A549 (cell line): ENCODE measurements at regions not wholly inside any gene's neighbourhood (a gene's known extent, or its start where the extent isn't known, plus 50 kb on each side); places are given as distances from the start of the nearest gene placed in this dataset.

Experiments used
- CHD2 ChIP-seq: fragments of 150-350 bp; IDR thresholded peaks from 2 replicates; pipeline ENCODE4 v1.6.1; 2014; ENCODE audit warnings: low read length; ENCODE audit not compliant: partially characterized antibody
- ZFP36 ChIP-seq: fragments of 450-650 bp; IDR thresholded peaks from 2 replicates; pipeline ENCODE4 v1.6.1; 2014; ENCODE audit warnings: borderline replicate concordance; ENCODE audit not compliant: partially characterized antibody
- TF ChIP-seq, protein P1 (sequence below): fragments of >200 bp; sonication (Bioruptor Twin); formaldehyde crosslinking; IDR thresholded peaks from 3 replicates; pipeline ENCODE4 v1.5.1; 2016

DNA sequence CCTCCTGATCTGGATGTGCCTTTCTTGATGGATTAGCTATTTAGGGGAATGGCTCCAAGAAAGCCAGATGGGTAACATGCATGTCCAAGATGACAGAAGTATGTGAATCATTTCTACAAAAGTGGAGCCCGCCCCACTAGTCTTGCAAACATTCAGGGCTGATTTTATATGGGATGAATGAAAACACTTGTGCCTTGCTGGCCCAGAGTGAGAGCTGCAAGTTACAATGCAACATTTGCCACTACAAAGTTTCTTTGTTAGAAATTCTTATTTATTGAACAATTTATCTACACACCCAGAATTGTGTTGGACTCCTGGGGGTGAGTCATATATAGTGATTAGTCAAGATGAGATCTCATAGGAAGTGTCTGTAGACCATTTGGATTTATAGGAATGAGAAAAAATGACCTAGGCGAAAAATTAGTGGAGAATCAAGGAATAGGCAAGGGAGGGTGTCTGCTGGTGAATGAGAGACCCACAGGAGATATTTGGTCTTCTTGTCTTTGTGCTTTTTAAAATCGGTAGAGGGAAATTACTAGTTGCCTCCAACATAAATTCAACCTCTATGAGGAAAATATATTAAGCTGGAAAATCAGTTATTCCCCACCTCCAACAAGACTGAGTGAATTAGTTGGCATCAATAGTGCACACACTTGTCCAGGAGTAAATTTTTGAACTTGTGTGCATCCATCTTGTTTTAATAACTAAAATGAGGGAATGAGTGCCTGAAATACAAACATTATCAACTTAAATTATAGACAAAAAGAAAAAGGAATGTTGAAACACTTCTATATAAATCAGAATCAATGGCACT lies 53.5 kb upstream of the DCBLD2 start:
- TF ChIP-seq CHD2 (no peak), ZFP36 (no peak)
- TF ChIP-seq, protein P1, sequence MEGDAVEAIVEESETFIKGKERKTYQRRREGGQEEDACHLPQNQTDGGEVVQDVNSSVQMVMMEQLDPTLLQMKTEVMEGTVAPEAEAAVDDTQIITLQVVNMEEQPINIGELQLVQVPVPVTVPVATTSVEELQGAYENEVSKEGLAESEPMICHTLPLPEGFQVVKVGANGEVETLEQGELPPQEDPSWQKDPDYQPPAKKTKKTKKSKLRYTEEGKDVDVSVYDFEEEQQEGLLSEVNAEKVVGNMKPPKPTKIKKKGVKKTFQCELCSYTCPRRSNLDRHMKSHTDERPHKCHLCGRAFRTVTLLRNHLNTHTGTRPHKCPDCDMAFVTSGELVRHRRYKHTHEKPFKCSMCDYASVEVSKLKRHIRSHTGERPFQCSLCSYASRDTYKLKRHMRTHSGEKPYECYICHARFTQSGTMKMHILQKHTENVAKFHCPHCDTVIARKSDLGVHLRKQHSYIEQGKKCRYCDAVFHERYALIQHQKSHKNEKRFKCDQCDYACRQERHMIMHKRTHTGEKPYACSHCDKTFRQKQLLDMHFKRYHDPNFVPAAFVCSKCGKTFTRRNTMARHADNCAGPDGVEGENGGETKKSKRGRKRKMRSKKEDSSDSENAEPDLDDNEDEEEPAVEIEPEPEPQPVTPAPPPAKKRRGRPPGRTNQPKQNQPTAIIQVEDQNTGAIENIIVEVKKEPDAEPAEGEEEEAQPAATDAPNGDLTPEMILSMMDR: no peak
